ENCODE measurements at regions not wholly inside any gene's neighbourhood (a gene's known extent, or its start where the extent isn't known, plus 50 kb on each side); places are given as distances from the start of the nearest gene placed in this dataset.

- H3K9me3 ChIP-seq (ENCODE audit: control insufficient read depth, low read length) = no peaks in the 10 kb centered on the region
Measured at GRCh38 chr7:46879783-46880182, 702.1 kb downstream of the TNS3 start.

GRCh38 chr7:46871516-46871915 lies 710.4 kb downstream of the TNS3 start:
- 95 to 98% methylated on average over 4 of the region's 4 CpGs for WGBS, 2 experiments
- Histone ChIP-seq H3K27me3 (ENCODE audit: control insufficient read depth, insufficient read depth, low read length, poor library complexity, severe bottlenecking) (no peaks in the 10 kb centered on the region), H3K36me3 (ENCODE audit: control insufficient read depth, insufficient read depth, low read length) (no peaks in the 10 kb centered on the region), H3K4me1 (ENCODE audit: control insufficient read depth, insufficient read depth, low read length) (no peaks in the 10 kb centered on the region), H3K27ac (ENCODE audit: insufficient read depth, low read depth, low read length, poor library complexity, severe bottlenecking) (no peak overlapping the region), H3K4me3 (ENCODE audit: insufficient read depth, low read depth, low read length) (no peak overlapping the region), H3K9me3 (ENCODE audit: control insufficient read depth, low read length) (no peaks in the 10 kb centered on the region)

More at GRCh38 chr7:46879783-46880182, 702.1 kb downstream of the TNS3 start:
- Histone ChIP-seq H3K27ac (ENCODE audit: insufficient read depth, low read depth, low read length, poor library complexity, severe bottlenecking) (no peak overlapping the region), H3K4me1 (ENCODE audit: control insufficient read depth, insufficient read depth, low read length) (no peaks in the 10 kb centered on the region), H3K36me3 (ENCODE audit: control insufficient read depth, insufficient read depth, low read length) (no peaks in the 10 kb centered on the region), H3K27me3 (ENCODE audit: control insufficient read depth, insufficient read depth, low read length, poor library complexity, severe bottlenecking) (no peaks in the 10 kb centered on the region), H3K4me3 (ENCODE audit: insufficient read depth, low read depth, low read length) (no peak overlapping the region)
- WGBS, 2 experiments = 100% methylated on average over 1 to 2 of the region's 2 CpGs

- Histone ChIP-seq H3K36me3 (ENCODE audit: control insufficient read depth, insufficient read depth, low read length) (no peaks in the 10 kb centered on the region), H3K9me3 (ENCODE audit: control insufficient read depth, low read length) (no peaks in the 10 kb centered on the region), H3K27ac (ENCODE audit: insufficient read depth, low read depth, low read length, poor library complexity, severe bottlenecking) (no peak overlapping the region), H3K27me3 (ENCODE audit: control insufficient read depth, insufficient read depth, low read length, poor library complexity, severe bottlenecking) (no peaks in the 10 kb centered on the region), H3K4me3 (ENCODE audit: insufficient read depth, low read depth, low read length) (no peak overlapping the region), H3K4me1 (ENCODE audit: control insufficient read depth, insufficient read depth, low read length) (no peaks in the 10 kb centered on the region)
- WGBS, 2 experiments = 91 to 92% methylated on average over 4 of the region's 4 CpGs
Measured at GRCh38 chr7:46864716-46865115, 717.2 kb downstream of the TNS3 start.

- Histone ChIP-seq H3K4me3 (ENCODE audit: insufficient read depth, low read depth, low read length) (no peak overlapping the region), H3K36me3 (ENCODE audit: control insufficient read depth, insufficient read depth, low read length) (no peaks in the 10 kb centered on the region), H3K9me3 (ENCODE audit: control insufficient read depth, low read length) (no peaks in the 10 kb centered on the region), H3K4me1 (ENCODE audit: control insufficient read depth, insufficient read depth, low read length) (no peaks in the 10 kb centered on the region), H3K27ac (ENCODE audit: insufficient read depth, low read depth, low read length, poor library complexity, severe bottlenecking) (no peak overlapping the region), H3K27me3 (ENCODE audit: control insufficient read depth, insufficient read depth, low read length, poor library complexity, severe bottlenecking) (no peaks in the 10 kb centered on the region)
- WGBS, 2 experiments = 82 to 88% methylated on average over 6 of the region's 6 CpGs
Measured at GRCh38 chr7:46859963-46860475, 721.9 kb downstream of the TNS3 start.

GRCh38 chr7:46855851-46856250 lies 726.1 kb downstream of the TNS3 start:
- WGBS, 2 experiments = 90 to 97% methylated on average over 4 of the region's 4 CpGs
- Histone ChIP-seq H3K4me3 (ENCODE audit: insufficient read depth, low read depth, low read length) (no peak overlapping the region), H3K36me3 (ENCODE audit: control insufficient read depth, insufficient read depth, low read length) (no peaks in the 10 kb centered on the region), H3K9me3 (ENCODE audit: control insufficient read depth, low read length) (no peaks in the 10 kb centered on the region), H3K27me3 (ENCODE audit: control insufficient read depth, insufficient read depth, low read length, poor library complexity, severe bottlenecking) (no peaks in the 10 kb centered on the region), H3K27ac (ENCODE audit: insufficient read depth, low read depth, low read length, poor library complexity, severe bottlenecking) (no peak overlapping the region), H3K4me1 (ENCODE audit: control insufficient read depth, insufficient read depth, low read length) (no peaks in the 10 kb centered on the region)

GRCh38 chr7:46854958-46855473 lies 726.9 kb downstream of the TNS3 start:
- Histone ChIP-seq H3K27me3 (ENCODE audit: control insufficient read depth, insufficient read depth, low read length, poor library complexity, severe bottlenecking) (no peaks in the 10 kb centered on the region), H3K4me1 (ENCODE audit: control insufficient read depth, insufficient read depth, low read length) (no peaks in the 10 kb centered on the region), H3K36me3 (ENCODE audit: control insufficient read depth, insufficient read depth, low read length) (no peaks in the 10 kb centered on the region), H3K4me3 (ENCODE audit: insufficient read depth, low read depth, low read length) (no peak overlapping the region), H3K9me3 (ENCODE audit: control insufficient read depth, low read length) (no peaks in the 10 kb centered on the region), H3K27ac (ENCODE audit: insufficient read depth, low read depth, low read length, poor library complexity, severe bottlenecking) (no peak overlapping the region)
- 86 to 88% methylated on average over 1 of the region's 1 CpG for WGBS, 2 experiments

GRCh38 chr7:46853451-46853850 lies 728.5 kb downstream of the TNS3 start:
- WGBS, 2 experiments = 85 to 95% methylated on average over 1 of the region's 1 CpG
- Histone ChIP-seq H3K4me3 (ENCODE audit: insufficient read depth, low read depth, low read length) (no peak overlapping the region), H3K27ac (ENCODE audit: insufficient read depth, low read depth, low read length, poor library complexity, severe bottlenecking) (no peak overlapping the region), H3K4me1 (ENCODE audit: control insufficient read depth, insufficient read depth, low read length) (no peaks in the 10 kb centered on the region), H3K27me3 (ENCODE audit: control insufficient read depth, insufficient read depth, low read length, poor library complexity, severe bottlenecking) (no peaks in the 10 kb centered on the region), H3K9me3 (ENCODE audit: control insufficient read depth, low read length) (no peaks in the 10 kb centered on the region), H3K36me3 (ENCODE audit: control insufficient read depth, insufficient read depth, low read length) (no peaks in the 10 kb centered on the region)

- 79 to 90% methylated on average over 3 of the region's 3 CpGs for WGBS, 2 experiments
- Histone ChIP-seq H3K4me1 (ENCODE audit: control insufficient read depth, insufficient read depth, low read length) (no peaks in the 10 kb centered on the region), H3K36me3 (ENCODE audit: control insufficient read depth, insufficient read depth, low read length) (no peaks in the 10 kb centered on the region), H3K9me3 (ENCODE audit: control insufficient read depth, low read length) (no peaks in the 10 kb centered on the region), H3K27me3 (ENCODE audit: control insufficient read depth, insufficient read depth, low read length, poor library complexity, severe bottlenecking) (no peaks in the 10 kb centered on the region), H3K4me3 (ENCODE audit: insufficient read depth, low read depth, low read length) (no peak overlapping the region), H3K27ac (ENCODE audit: insufficient read depth, low read depth, low read length, poor library complexity, severe bottlenecking) (no peak overlapping the region)
Measured at GRCh38 chr7:46852795-46853194, 729.1 kb downstream of the TNS3 start.

GRCh38 chr7:46850563-46851330 lies 731.2 kb downstream of the TNS3 start:
- WGBS, 2 experiments = 89 to 95% methylated on average over 10 of the region's 10 CpGs
- Histone ChIP-seq H3K27me3 (ENCODE audit: control insufficient read depth, insufficient read depth, low read length, poor library complexity, severe bottlenecking) (no peaks in the 10 kb centered on the region), H3K4me1 (ENCODE audit: control insufficient read depth, insufficient read depth, low read length) (no peaks in the 10 kb centered on the region), H3K27ac (ENCODE audit: insufficient read depth, low read depth, low read length, poor library complexity, severe bottlenecking) (no peak overlapping the region), H3K36me3 (ENCODE audit: control insufficient read depth, insufficient read depth, low read length) (no peaks in the 10 kb centered on the region), H3K4me3 (ENCODE audit: insufficient read depth, low read depth, low read length) (no peak overlapping the region), H3K9me3 (ENCODE audit: control insufficient read depth, low read length) (no peaks in the 10 kb centered on the region)

GRCh38 chr7:46848944-46849343 lies 733.0 kb downstream of the TNS3 start:
- H3K36me3 ChIP-seq (ENCODE audit: control insufficient read depth, insufficient read depth, low read length) = no peaks in the 10 kb centered on the region
- no peaks in the 10 kb centered on the region for H3K9me3 ChIP-seq (ENCODE audit: control insufficient read depth, low read length)
- H3K4me1 ChIP-seq (ENCODE audit: control insufficient read depth, insufficient read depth, low read length) = no peaks in the 10 kb centered on the region
- WGBS, 2 experiments = 88 to 93% methylated on average over 2 of the region's 2 CpGs
- H3K27me3 ChIP-seq (ENCODE audit: control insufficient read depth, insufficient read depth, low read length, poor library complexity, severe bottlenecking) = no peaks in the 10 kb centered on the region
- H3K27ac ChIP-seq (ENCODE audit: insufficient read depth, low read depth, low read length, poor library complexity, severe bottlenecking) = no peak overlapping the region
- no peak overlapping the region for H3K4me3 ChIP-seq (ENCODE audit: insufficient read depth, low read depth, low read length)
